Dedifferentiated amniotic fluid mesenchymal stem cell (primary cell): ENCODE measurements at regions not wholly inside any gene's neighbourhood (a gene's known extent, or its start where the extent isn't known, plus 50 kb on each side); places are given as distances from the start of the nearest gene placed in this dataset.

Experiments
- DNase-seq: peaks from one replicate; pipeline ENCODE4 v3.0.0-alpha.2; 2016; ENCODE audit errors: extremely low spot score

- DNase-seq, result no peak
Observed at GRCh38 chr7:136069840-136070529, 92.8 kb upstream of the MTPN start.

- no peak for DNase-seq
Observed at GRCh38 chr7:136067277-136067676, 90.1 kb upstream of the MTPN start.

- DNase-seq, result no peak
Observed at GRCh38 chr7:136066304-136067143, 89.4 kb upstream of the MTPN start.

- no peak for DNase-seq
Observed at GRCh38 chr7:136064627-136065237, 87.6 kb upstream of the MTPN start.

GRCh38 chr7:136064081-136064480 is 86.9 kb upstream of the MTPN start:
- no peak for DNase-seq

GRCh38 chr7:136063326-136063666 is 86.1 kb upstream of the MTPN start:
- DNase-seq, result no peak

- DNase-seq, result no peak
Observed at GRCh38 chr7:136062625-136063325, 85.6 kb upstream of the MTPN start.

GRCh38 chr7:136061433-136061832 is 84.3 kb upstream of the MTPN start:
- DNase-seq, result no peak

GRCh38 chr7:136058546-136058945 is 81.4 kb upstream of the MTPN start:
- DNase-seq, result no peak

- DNase-seq, result no peak
Observed at GRCh38 chr7:136057509-136057908, 80.3 kb upstream of the MTPN start.

GRCh38 chr7:136056651-136057231 is 79.6 kb upstream of the MTPN start:
- no peak for DNase-seq

GRCh38 chr7:136055266-136055665 is 78.1 kb upstream of the MTPN start:
- DNase-seq, result no peak

- DNase-seq, result no peak
Observed at GRCh38 chr7:136053689-136054485, 76.7 kb upstream of the MTPN start.

- no peak for DNase-seq
Observed at GRCh38 chr7:136051203-136051928, 74.2 kb upstream of the MTPN start.

GRCh38 chr7:136050462-136050847 is 73.3 kb upstream of the MTPN start:
- DNase-seq, result no peak

GRCh38 chr7:136049818-136050461 is 72.8 kb upstream of the MTPN start:
- DNase-seq, result no peak

GRCh38 chr7:136049117-136049516 is 72.0 kb upstream of the MTPN start:
- DNase-seq, result no peak

GRCh38 chr7:136046548-136046947 is 69.4 kb upstream of the MTPN start:
- no peak for DNase-seq

GRCh38 chr7:136045992-136046391 is 68.8 kb upstream of the MTPN start:
- DNase-seq, result no peak

GRCh38 chr7:136045181-136045580 is 68.0 kb upstream of the MTPN start:
- DNase-seq, result no peak
